ENCODE measurements at regions not wholly inside any gene's neighbourhood (a gene's known extent, or its start where the extent isn't known, plus 50 kb on each side); places are given as distances from the start of the nearest gene placed in this dataset.

DNA sequence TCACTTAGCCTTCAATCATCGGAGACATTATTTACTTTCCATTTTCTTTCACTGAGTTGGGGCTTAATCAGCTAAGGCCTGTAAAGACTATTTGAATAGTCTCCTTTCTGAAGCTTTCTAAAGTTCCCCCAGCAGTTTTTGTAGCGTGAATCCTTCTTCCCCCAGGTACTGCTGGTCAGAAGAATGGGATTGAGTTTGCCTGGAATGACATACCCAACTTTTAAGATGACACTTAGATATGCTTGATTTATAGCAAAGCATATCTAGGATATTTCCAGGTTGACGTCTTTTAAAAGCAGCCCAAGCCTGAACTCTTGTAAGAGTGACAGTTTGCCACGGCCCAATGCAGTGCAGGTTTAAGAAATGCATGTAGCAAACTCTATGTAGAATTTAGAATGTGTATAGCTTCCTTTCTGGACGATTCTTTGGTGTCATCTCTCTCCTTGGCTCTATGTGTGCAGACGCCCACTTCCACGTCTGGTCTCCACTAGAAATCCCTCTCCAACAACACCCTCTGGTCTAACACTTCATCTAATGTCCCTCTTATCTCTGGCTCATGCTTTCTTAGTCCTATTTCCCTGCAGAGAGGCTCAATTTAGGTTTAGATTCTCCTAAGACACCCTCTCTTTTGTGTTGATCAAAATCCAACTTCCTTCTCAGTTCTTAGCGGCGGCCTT, 175.0 kb upstream of the CYRIA start:
- TF ChIP-seq, protein P1, sequence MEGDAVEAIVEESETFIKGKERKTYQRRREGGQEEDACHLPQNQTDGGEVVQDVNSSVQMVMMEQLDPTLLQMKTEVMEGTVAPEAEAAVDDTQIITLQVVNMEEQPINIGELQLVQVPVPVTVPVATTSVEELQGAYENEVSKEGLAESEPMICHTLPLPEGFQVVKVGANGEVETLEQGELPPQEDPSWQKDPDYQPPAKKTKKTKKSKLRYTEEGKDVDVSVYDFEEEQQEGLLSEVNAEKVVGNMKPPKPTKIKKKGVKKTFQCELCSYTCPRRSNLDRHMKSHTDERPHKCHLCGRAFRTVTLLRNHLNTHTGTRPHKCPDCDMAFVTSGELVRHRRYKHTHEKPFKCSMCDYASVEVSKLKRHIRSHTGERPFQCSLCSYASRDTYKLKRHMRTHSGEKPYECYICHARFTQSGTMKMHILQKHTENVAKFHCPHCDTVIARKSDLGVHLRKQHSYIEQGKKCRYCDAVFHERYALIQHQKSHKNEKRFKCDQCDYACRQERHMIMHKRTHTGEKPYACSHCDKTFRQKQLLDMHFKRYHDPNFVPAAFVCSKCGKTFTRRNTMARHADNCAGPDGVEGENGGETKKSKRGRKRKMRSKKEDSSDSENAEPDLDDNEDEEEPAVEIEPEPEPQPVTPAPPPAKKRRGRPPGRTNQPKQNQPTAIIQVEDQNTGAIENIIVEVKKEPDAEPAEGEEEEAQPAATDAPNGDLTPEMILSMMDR (IDR thresholded peaks at IDR 0.05) = no peak
- TF ChIP-seq POLR2A (IDR thresholded peaks at IDR 0.05) = no peak
- no peak for TF ChIP-seq POLR2AphosphoS5 (IDR thresholded peaks at IDR 0.05)
- TF ChIP-seq EP300 (IDR thresholded peaks at IDR 0.05) = no peak

All from suprapubic skin (tissue), 4 donors.